NOMO-1 (cell line): ENCODE measurements at regions not wholly inside any gene's neighbourhood (a gene's known extent, or its start where the extent isn't known, plus 50 kb on each side); places are given as distances from the start of the nearest gene placed in this dataset.

Source experiments
- DNase-seq, 2 experiments: peaks; one replicate each; lab custom pipeline; 2025; ENCODE audit not compliant: unreplicated experiment in 2 of 2; lab: John Stamatoyannopoulos, UW

DNA sequence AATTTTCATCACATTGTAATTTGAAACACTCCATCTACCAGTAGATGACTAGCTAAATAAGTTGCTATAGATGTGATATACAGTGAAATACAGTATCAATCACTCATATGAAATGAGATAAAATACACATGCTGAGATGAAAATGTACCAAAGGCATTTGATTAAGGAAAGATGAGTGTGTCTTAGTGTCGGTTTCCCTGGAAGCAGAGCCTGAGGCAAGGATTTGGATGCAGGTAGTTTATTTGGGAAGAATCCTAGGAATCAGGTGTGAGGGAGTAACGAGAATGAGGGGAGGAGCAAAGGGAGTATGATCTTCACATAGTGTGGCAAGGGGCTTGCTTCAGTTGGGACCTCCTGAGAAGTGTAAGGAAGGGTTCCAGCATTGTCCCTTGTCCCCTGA lies 188.2 kb upstream of the CTBP2 start:
- DNase-seq: no peak

DNA sequence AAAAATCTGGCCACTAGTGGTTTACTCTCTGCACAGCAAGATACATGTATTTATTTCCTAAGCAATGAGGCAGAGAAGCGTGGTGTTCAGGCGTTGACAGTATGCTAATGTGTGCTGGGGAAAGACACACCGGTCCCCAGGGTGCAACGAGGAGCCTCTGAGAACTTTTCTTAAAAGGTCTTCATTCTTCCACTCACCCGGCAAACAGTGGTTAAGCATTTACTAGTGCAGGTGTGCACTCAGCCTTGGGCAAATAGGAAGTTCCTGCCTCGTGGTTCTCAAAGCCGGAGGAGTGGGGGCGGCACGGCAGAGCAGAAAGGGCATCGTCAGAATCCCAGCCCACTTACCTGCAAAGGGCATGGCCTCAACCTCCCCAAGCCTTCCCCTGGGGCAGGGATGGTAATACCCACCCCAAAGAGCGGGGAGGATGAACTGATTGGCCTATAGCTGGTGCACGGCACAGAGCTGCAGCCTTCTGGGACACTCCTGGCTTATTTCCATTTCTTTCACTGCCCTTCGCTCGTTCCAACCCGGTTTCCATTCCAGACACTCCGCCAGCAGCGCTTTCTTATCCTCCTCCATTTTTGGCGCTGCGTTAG lies 184.3 kb upstream of the CTBP2 start:
- DNase-seq: no peak

DNA sequence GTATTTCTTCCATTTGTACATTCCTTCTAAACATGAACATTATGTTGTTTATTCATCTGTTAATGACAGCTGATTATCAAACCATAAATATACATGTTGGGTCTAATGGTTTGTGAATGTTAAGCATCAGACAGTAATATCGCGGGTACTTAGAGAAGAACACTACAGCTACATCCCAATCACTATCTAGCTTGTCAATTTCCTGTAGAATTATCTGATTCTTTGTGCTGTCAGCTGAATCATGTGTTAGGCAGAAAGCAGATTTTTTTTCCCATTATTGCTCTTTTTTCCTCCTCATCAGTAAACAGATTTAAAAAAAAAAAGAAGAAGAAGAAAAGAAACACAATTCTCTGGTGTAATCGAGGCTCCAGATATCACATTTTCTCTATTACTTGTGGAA lies 183.6 kb upstream of the CTBP2 start:
- no peak for DNase-seq

DNA sequence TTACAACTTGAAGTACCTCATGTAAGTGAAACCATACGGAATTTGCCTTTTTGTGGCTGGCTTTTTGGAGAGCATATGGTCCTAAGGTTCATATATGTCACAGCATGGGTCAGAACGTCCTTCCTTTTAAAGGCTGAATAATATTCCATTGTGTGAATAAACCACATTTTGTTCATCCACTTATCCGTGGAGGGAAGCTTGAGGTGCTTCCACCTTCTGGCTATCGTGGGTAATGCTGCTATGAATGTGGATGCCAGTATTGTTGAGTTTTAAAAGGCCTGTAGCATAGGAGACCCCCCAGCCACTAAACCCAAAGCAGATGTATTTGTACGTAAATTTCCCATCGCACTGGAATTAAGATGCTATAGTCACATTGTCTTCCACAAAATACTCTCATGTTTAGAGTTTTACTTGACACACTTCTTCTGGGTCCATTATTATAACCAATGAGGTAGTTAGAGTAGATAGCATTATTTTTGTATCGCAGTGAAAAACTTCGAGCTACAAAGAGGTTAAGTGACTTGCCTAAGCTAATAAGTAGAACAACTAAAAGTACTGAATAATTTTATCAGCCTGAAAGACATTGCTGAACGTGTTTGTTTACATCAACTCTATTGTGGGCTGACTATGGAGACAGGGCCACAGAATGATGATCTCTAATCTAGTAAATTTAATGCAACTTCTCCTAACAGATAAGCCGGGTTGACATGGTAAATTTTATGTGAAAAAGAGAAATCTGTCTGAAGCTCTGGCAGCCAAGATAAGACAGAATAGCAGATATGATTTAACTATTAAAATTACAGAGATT lies 183.0 kb upstream of the CTBP2 start:
- no peak for DNase-seq

DNA sequence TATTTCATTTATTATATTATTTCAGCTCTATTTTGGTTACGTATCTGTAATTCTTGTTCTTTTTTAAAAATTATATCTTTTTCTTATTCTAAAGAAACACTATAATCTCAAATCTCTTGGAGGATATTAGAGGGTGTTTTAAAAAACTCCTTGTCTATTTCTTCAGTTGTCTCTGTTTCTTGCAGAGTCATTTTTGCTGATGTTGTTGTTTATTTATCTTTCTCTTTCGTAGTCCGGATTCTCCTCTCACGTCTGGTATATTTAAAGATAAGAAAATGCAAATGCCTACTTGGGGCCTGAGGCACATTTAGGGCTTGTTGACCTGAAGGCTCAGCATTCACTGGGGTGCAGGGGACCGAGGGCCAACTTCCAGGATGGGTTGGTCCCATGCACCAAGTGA lies 181.2 kb upstream of the CTBP2 start:
- DNase-seq: no peak

DNA sequence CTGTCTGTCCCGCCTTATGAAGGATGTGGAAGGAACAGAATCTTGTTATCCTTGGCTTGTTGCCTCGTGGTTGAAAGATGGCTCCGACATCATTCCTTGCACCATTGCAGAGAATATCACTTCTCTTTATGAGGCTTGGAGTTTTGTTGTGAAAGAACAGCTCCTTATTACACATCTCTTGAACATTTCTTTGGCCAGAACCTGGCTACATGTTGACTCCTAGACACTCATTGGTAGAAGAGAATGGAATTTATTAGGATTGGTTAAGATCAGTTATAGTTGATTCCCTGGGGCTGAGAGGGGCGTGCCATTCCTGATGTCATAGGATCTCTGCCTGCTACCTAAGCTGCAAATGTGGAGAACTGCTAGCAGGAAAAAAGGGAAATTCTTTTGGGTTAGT lies 180.5 kb upstream of the CTBP2 start:
- DNase-seq: no peak

DNA sequence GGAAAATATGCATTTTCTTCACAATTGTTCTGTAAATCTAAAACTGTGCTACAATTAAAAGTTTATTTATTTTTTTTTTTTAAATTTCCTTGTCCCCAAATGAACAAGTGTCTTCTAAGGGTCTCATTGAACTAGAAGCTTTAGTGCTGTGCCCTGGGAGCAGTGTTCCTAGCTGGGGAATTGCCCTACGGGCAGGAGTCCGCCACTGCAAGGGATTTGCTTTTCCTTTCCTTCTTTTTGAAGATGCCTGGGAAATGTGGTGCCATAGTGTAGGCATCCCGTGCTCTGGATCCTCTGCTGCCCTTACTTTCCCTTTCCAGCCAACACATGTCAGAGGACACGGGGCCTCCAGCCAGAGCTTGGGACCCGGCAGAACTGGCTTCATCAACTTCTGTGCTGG lies 177.1 kb upstream of the CTBP2 start:
- DNase-seq: no peak

DNA sequence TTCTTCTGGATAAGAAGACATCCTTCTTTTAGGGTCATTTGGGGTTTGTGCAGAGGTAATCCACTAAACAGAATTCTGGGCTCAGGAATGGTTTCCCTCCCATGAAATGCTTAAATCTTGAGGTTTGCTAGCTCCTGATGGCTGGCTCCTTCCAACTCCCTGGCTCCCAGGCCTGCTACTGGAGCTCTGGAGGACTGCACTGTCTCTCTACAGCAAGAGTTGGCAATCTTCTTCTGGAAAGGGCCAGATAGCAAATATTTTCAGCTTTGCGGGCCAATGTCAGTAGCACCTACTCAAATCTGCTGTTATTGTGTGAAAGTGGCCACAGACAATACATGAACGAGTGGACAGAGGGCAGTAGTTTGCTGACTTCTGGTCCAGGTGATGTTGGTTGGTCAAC lies 174.2 kb upstream of the CTBP2 start:
- no peak for DNase-seq

DNA sequence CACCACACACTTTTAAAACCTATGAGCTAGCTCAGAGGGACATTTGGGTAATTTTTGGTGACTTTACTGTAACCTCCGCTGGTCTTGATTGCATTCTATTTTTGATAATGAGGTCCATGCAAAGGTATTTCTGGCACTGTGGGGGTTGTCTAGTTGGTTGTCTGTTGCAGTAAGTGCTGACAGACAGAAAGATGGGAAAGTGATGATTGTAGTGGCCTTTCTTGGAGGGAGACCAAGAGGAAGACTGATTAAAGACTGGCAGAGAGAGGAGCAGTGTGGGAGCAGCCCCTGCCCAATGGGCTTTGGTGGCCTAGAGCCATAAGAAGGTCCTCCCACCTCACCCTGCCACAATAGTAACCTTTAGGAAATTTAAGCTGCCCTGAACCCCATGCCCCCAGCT lies 173.4 kb upstream of the CTBP2 start:
- DNase-seq: no peak

DNA sequence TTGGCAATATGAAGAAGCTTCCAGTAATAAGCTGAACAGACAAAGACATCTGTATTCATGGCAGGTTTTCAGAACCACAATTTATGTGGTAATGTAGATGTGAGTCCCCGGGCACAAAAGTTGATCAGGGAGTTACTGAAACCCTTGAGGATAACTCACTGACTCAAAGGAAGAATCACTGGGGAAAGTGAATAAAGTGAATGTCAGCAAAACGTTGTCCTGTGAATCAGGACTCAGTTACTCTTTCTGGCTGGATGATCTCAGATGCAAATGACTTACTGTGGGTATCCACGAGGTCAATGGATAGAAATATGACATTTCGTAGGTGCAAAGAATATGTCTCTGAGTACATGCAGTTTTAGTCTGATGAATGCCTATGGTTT lies 172.8 kb upstream of the CTBP2 start:
- no peak for DNase-seq

DNA sequence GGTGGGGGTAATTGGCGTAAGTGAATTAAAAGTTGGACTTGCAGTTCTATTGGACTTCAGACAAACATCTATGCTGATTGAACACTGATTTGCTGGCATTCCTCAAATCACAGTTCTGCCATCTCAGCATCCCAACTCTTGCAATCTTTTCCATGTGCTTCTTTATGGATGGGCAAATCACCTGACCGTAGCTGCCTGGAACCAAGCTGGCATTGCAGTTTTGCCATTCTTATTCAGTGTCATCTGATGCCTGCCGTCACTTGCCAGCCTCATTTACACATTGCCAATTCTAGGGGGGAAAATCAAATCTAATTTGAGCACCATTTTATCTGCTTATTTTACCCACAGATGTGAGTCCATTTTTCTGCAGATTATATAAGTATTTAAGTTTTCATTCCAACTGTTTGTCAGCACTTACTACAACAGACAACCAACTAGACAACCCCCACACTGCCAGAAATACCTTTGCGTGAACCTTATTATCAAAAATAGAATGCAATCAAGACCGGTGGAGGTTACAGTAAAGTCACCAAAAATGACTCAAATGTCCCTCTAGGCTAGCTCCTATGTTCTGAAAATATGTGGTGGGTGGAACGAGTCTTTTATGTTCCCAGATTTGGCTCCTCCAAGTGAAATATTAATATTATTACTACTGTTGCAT lies 172.3 kb upstream of the CTBP2 start:
- no peak for DNase-seq

DNA sequence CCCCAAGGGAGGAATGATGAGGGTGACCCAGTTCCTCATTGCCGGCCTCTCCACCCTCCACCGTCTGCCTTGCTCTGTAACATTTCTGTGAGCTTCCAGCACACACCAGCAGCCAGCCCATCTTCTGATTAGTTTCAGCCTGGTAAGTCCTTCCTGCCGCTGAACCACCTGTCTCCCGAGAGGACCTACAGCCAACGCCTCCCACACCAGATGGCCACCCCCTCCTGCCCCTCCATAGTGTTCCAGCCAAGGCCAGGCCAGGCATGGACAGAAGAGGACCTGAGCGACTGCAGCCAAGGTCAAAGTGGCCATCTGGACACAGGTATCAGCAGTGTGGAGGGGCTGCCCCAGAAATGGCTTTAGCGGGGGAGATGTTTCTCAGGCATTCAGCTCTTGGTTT lies 170.7 kb upstream of the CTBP2 start:
- DNase-seq: no peak

DNA sequence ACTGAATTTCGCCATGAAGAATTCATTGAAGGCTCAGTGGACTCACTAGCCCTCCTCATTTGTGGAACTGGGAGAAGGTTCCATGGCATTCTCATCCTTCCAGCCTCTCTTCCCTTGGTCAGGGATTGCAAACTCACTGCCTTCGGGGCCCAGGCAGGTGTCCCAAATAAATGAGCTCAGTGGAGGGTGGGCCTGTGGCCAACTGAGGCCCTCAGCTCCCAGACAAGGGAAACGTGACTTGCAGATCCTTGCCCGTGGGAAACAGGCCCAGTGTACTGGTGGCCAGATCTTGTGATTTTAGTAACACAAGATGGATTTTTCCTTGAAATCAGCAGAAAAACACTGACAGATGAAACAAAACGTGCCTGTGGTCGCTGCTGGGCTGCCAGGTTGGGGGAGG lies 168.7 kb upstream of the CTBP2 start:
- no peak for DNase-seq

DNA sequence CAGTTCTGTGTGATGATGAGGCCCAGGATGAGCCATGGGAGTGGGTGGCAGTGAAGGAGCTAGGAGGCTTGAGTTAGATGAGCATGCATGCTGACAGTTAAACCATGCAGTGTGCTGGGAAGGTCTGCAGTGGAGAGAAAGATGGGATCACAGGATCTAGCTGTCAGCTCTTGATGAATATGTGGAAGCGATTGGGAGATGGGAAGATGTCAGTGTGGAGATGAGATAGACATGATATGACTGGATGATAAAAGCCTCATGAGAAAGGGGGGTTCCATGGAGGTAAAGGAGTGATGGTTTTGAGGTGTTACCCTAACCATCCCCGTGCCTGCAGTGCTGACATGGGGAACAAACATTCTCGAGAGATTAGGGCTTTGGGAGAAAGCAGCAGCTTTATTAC lies 165.0 kb upstream of the CTBP2 start:
- DNase-seq: no peak

DNA sequence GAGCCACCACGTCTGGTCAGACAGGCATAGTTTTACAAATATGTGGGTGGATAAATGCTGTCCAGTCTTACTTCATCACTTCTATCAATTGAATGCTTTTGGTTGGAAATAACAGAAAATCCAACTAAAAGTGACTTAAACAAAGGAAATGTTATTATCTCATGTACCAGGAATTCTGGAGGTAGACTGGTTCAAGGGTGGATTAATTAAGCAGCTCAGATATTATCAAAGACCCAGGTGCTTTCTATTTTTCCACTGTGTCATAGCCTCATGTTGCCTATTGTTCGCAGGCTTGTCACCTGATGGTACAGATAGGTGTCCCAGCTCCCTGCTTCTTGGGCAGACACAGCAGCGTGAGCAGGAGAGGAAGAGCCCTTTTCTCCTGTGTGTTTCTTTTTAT lies 156.1 kb upstream of the CTBP2 start:
- DNase-seq: no peak

DNA sequence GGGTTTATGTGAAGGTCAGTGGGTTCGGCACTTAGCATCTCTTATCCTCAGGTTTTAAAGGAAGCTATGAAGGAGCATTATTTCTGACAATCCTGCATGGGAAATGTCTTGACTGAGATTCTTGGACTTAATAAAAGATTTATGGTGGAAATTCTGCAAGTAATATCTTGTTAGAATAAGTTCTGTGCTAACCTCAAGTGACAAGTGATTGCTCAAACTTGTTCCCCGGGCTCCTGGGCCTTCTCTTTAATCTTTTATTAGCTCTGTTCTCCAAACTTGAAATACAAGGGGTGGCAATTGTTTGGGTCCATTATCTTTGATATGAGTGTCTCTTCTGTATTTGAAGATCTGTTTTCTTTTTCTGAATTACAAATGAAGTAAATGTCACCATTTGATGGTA lies 140.6 kb upstream of the CTBP2 start:
- DNase-seq: no peak

DNA sequence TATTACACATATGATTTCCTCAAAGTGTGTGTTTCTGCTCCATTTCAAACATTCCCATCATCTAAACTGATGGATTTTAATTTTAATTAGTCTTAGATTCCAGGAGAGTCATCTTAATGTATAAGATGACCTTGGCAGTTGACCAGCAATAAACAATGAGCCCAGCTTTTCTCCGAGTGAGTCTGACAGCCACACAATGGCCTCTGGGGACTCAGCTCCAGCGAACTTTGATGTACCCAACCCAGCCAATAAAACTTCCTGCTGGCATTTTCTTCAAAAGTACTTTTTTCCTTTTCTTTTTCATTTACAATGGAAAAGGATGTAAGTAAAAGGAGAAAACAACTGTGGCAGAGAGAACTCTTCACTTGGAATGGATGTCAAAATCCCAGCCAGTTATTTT lies 139.1 kb upstream of the CTBP2 start:
- no peak for DNase-seq

DNA sequence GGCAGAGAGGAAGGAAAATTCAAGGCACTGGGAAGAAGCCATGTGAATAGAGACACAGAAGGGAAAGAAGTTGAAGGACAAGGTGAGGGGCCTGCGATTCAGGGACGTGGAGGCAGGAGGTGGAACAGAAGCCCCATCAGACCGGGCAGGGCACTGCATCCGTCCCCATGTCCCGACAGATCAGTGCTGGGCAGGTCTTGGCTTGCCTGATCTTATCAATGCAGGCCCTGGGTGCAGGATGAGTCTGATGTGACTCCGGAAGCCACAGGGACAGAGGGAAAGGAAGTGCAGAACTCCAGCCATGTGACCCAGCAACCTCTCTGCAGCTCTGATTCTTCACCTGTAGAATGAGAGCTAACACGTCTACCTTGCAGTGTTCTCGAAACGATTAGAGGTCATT lies 136.2 kb upstream of the CTBP2 start:
- no peak for DNase-seq

DNA sequence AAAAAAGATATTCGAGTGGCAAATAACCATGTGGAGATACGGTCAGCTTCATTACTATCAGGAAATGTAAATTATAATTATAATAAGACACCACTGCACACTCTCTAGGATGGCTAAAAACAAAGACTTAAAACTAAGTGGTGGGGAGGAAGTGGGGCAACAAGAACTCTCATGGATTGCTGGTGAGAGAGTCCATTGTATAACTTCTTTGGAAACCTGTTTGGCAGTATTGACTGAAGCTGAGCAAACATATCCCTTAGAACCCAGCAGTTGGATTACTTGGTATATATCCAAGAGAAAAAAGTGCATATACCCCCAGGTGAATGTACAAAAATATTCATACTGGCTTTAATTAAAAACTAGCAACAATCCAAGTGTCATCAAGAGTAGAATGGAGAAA lies 133.7 kb upstream of the CTBP2 start:
- DNase-seq: no peak

DNA sequence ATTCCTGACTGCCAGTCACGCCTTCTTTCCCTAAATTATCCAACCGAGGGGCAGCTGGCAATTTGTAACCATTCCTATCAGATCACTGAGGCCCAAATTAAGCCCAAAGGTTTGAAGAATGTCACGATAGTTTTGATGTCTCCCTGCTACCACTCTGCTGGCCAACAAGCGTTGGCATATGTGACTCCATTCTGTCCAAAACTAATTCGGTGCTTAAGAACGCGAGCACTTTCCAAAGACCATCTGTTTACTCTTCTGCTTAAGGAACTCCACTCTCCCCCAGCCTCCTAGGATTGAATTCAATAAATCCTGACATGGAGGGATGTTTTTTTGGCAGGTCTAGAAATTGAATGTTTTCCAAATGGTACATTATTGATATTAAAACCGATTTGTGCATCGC lies 131.5 kb upstream of the CTBP2 start:
- DNase-seq: no peak

DNA sequence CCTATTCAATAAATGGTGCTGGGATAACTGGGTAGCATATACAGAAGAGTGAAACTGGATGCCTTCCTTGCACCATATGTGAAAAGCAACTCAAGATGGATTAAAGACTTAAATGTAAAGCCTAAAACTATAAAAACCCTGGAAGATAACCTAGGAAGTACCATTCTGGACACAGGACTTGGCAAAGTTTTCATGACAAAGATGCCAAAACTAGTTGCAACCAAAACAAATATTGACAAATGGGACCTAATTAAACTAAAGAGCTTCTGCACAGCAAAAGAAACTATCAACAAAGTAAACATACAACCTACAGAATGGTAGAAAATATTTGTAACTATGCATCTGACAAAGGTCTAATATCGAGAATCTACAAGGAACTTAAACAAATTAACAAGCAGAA lies 129.1 kb upstream of the CTBP2 start:
- no peak for DNase-seq

DNA sequence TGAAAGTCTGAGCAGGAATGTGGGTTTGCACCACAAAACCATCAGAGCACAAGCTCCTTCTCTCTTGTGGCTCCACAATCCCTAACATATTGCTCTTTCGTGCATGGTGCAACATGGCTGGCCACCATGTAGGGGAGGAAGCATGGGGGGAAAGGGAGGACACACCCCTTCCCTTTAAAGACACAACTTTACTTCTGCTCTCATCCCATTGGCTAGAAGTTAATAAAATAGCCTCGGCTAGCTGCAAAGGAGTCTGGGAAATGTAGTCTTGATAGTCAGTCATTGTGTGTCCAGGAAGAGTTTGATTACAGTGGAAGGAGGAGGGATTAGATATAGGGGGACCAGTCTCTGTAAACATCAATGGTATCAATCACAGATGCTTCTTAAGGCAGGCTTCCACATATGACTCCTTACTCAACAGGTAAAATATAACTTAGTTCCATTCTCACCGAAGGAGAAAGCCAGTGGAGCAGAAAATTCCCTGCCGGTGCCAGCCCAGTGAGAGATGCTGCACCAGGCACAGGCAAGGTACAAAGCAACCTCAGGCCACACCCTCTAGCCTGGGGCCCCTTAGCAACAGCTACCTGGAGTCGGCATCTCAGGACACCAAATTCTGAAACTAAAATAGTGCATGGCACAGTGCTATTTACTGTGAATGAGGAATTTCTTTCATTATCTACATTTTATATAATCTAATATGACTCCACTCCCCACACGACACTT lies 124.7 kb upstream of the CTBP2 start:
- no peak for DNase-seq
